DND-41 (cell line): ENCODE measurements at regions not wholly inside any gene's neighbourhood (a gene's known extent, or its start where the extent isn't known, plus 50 kb on each side); places are given as distances from the start of the nearest gene placed in this dataset.

Experiments
- EZH2 ChIP-seq: IDR thresholded peaks from 3 replicates; pipeline ENCODE4 v1.6.1; 2012; ENCODE audit warnings: borderline replicate concordance, low read depth, mild to moderate bottlenecking, moderate library complexity, low read length, inconsistent platforms; ENCODE audit not compliant: severe bottlenecking
- TF ChIP-seq, protein P1 (sequence below): IDR thresholded peaks from 2 replicates; pipeline ENCODE4 v1.5.1; 2012; ENCODE audit warnings: borderline replicate concordance, low read length, moderate library complexity, mild to moderate bottlenecking; ENCODE audit not compliant: poor library complexity, severe bottlenecking; ENCODE audit errors: extremely low read depth

DNA sequence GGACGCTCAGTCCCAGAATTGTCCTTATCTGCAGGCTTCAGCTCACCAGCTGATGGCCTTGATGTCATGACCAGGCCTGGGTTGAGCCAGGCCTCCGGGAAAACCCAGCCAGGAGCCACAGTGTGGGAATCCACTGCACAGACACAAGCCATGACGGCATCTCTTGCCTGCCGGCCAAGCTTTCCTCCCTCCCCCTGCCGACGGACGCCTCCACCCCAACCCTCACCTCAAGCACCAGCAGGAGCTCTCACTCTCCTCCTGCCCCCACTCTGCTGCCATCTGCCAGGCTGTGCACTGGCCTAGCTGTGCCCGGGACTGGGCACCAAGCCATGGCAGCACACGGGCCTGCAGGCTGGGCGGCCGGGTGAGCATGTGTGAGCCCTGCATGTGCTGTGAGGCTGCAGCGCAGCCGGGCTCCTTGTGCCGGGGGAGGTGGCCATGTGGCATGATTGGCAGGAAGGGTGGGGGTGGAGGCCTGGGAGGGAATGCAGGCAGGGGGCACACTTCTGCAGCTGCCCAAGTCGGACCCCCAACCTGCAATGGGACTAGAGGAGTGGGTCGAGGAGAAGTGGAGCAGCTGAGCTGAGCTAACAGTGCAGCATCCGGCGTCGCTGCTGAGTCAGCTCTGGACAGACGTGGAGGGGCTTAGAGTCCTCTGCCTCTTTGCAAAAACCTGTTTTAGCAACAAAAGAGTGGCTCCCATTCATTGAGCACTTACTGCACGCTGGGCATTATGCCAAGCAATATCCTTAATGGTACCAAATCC is 268.5 kb downstream of the CBLN1 start:
- TF ChIP-seq, protein P1, sequence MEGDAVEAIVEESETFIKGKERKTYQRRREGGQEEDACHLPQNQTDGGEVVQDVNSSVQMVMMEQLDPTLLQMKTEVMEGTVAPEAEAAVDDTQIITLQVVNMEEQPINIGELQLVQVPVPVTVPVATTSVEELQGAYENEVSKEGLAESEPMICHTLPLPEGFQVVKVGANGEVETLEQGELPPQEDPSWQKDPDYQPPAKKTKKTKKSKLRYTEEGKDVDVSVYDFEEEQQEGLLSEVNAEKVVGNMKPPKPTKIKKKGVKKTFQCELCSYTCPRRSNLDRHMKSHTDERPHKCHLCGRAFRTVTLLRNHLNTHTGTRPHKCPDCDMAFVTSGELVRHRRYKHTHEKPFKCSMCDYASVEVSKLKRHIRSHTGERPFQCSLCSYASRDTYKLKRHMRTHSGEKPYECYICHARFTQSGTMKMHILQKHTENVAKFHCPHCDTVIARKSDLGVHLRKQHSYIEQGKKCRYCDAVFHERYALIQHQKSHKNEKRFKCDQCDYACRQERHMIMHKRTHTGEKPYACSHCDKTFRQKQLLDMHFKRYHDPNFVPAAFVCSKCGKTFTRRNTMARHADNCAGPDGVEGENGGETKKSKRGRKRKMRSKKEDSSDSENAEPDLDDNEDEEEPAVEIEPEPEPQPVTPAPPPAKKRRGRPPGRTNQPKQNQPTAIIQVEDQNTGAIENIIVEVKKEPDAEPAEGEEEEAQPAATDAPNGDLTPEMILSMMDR: no peak
- no peak for TF ChIP-seq EZH2
